GM21529 (cell line): ENCODE measurements at regions not wholly inside any gene's neighbourhood (a gene's known extent, or its start where the extent isn't known, plus 50 kb on each side); places are given as distances from the start of the nearest gene placed in this dataset.
"Not testable (repeated sequence)": the region's sequence is repeated elsewhere in the genome, so short reads cannot be mapped to it uniquely, and the experiment has no call there.

Experiments used
- ATAC-seq: cut with Tn5 transposase; IDR thresholded peaks from one replicate; pipeline ENCODE4 v1.9.1; 2021; ENCODE audit not compliant: unreplicated experiment

GRCh38 chr21:5975719-5976118, 4545.7 kb upstream of the TPTE start:
- not testable (repeated sequence) for ATAC-seq

- not testable (repeated sequence) for ATAC-seq
Observed at GRCh38 chr21:5997586-5997985, 4523.8 kb upstream of the TPTE start.

- not testable (repeated sequence) for ATAC-seq
Observed at GRCh38 chr21:6015422-6016057, 4505.8 kb upstream of the TPTE start.

- ATAC-seq = not testable (repeated sequence)
Observed at GRCh38 chr21:6020460-6020859, 4500.9 kb upstream of the TPTE start.

- ATAC-seq = not testable (repeated sequence)
Observed at GRCh38 chr21:6020953-6021716, 4500.2 kb upstream of the TPTE start.

- not testable (repeated sequence) for ATAC-seq
Observed at GRCh38 chr21:6021717-6022270, 4499.6 kb upstream of the TPTE start.

- ATAC-seq = not testable (repeated sequence)
Observed at GRCh38 chr21:6023331-6023730, 4498.1 kb upstream of the TPTE start.

- not testable (repeated sequence) for ATAC-seq
Observed at GRCh38 chr21:6025139-6025538, 4496.2 kb upstream of the TPTE start.

- ATAC-seq = not testable (repeated sequence)
Observed at GRCh38 chr21:6027497-6027896, 4493.9 kb upstream of the TPTE start.

- ATAC-seq = not testable (repeated sequence)
Observed at GRCh38 chr21:6034124-6034678, 4487.2 kb upstream of the TPTE start.

GRCh38 chr21:6034820-6035473, 4486.4 kb upstream of the TPTE start:
- ATAC-seq = not testable (repeated sequence)

- not testable (repeated sequence) for ATAC-seq
Observed at GRCh38 chr21:6035474-6036155, 4485.8 kb upstream of the TPTE start.

GRCh38 chr21:6039224-6039623, 4482.2 kb upstream of the TPTE start:
- not testable (repeated sequence) for ATAC-seq

- not testable (repeated sequence) for ATAC-seq
Observed at GRCh38 chr21:6040095-6040494, 4481.3 kb upstream of the TPTE start.

- ATAC-seq = not testable (repeated sequence)
Observed at GRCh38 chr21:6043430-6044275, 4477.7 kb upstream of the TPTE start.

- ATAC-seq = not testable (repeated sequence)
Observed at GRCh38 chr21:6044695-6045094, 4476.7 kb upstream of the TPTE start.

- not testable (repeated sequence) for ATAC-seq
Observed at GRCh38 chr21:6049930-6050329, 4471.5 kb upstream of the TPTE start.

GRCh38 chr21:6052109-6052508, 4469.3 kb upstream of the TPTE start:
- not testable (repeated sequence) for ATAC-seq

- ATAC-seq = not testable (repeated sequence)
Observed at GRCh38 chr21:6053145-6053544, 4468.2 kb upstream of the TPTE start.

- ATAC-seq = not testable (repeated sequence)
Observed at GRCh38 chr21:6058997-6059396, 4462.4 kb upstream of the TPTE start.
